Panc1 (cell line): ENCODE measurements at regions not wholly inside any gene's neighbourhood (a gene's known extent, or its start where the extent isn't known, plus 50 kb on each side); places are given as distances from the start of the nearest gene placed in this dataset.

Source experiments
- ATAC-seq: fragments of 200-7000 bp; cut with Tn5 transposase; 2 replicates; pipeline ENCODE4 v1.9.1; 2020; ENCODE audit warnings: mild to moderate bottlenecking, moderate library complexity
- BruUV-seq: library from RNA; stranded (reverse); fragments of 400-500 nt; replicated peaks from 2 replicates; lab custom pipeline; 2021; lab: Mats Ljungman, UMichigan
- CTCF ChIA-PET: fragments of 300-600 bp; sonication (Branson Sonifier 250); formaldehyde crosslinking; loops from one replicate; lab custom pipeline; 2022; ENCODE audit warnings: antibody characterized with exemption; lab: Charles Lee
- POLR2A ChIA-PET: fragments of 300-600 bp; sonication (Branson Sonifier 250); formaldehyde crosslinking; loops from one replicate; lab custom pipeline; 2022; ENCODE audit warnings: antibody characterized with exemption; lab: Charles Lee
- DNase-seq: peaks from one replicate; pipeline ENCODE4 v3.0.0-alpha.2; 2010; ENCODE audit warnings: low read depth, low spot score
- H3K27ac ChIP-seq: 2 replicates; pipeline ENCODE4 v1.5.1; 2011; ENCODE audit warnings: mild to moderate bottlenecking, low read length, inconsistent platforms
- H3K27me3 ChIP-seq: fragments of 200-500 bp; sonication (Bioruptor generic); 2 replicates; pipeline ENCODE4 v1.6.0; 2014; ENCODE audit warnings: low read length, inconsistent platforms; ENCODE audit not compliant: control insufficient read depth, insufficient read depth
- H3K36me3 ChIP-seq: fragments of 200-500 bp; sonication (Bioruptor generic); 2 replicates; pipeline ENCODE4 v1.5.1; 2014; ENCODE audit warnings: inconsistent platforms, mild to moderate bottlenecking, low read length, moderate library complexity; ENCODE audit not compliant: control insufficient read depth, insufficient read depth
- H3K4me1 ChIP-seq: 2 replicates; pipeline ENCODE4 v1.5.1; 2011; ENCODE audit warnings: inconsistent platforms, mild to moderate bottlenecking, low read length, moderate library complexity; ENCODE audit not compliant: control insufficient read depth, insufficient read depth
- H3K4me3 ChIP-seq, 2 experiments: 2 replicates each; pipeline ENCODE4 v1.5.1; 2011 to 2012; ENCODE audit warnings: low read depth in 2 of 2, low read length in 2 of 2, mild to moderate bottlenecking in 2 of 2, inconsistent platforms in 1 of 2, moderate library complexity in 1 of 2
- H3K9me3 ChIP-seq: fragments of 200-500 bp; sonication (Bioruptor generic); 2 replicates; pipeline ENCODE4 v1.5.1; 2014; ENCODE audit warnings: low read depth, mild to moderate bottlenecking, inconsistent platforms, low read length, moderate library complexity; ENCODE audit not compliant: control insufficient read depth, insufficient read depth
- POLR2AphosphoS5 ChIP-seq: IDR thresholded peaks from 2 replicates; pipeline ENCODE4 v1.6.1; 2012; ENCODE audit warnings: mild to moderate bottlenecking, low read depth, low read length, moderate library complexity
- SIN3A ChIP-seq: IDR thresholded peaks from 2 replicates; pipeline ENCODE4 v1.6.1; 2012; ENCODE audit warnings: low read depth, mild to moderate bottlenecking, low read length, moderate library complexity, borderline replicate concordance; ENCODE audit not compliant: insufficient read depth
- TCF7L2 ChIP-seq: IDR thresholded peaks from 2 replicates; pipeline ENCODE4 v1.6.1; 2011; ENCODE audit warnings: mild to moderate bottlenecking, low read depth, low read length, inconsistent platforms
- in situ Hi-C: cut with HindIII; loops from 2 replicates; pipeline ENCODE4 v1.10.0; 2016; ENCODE audit warnings: low sequenced_read_pairs, low pct_unique_long_range_greater_than_20kb
- intact Hi-C: fragments of 100-400 bp; cut with micrococcal nuclease; formaldehyde crosslinking; loops from one replicate; pipeline ENCODE4 v1.10.0; 2022; ENCODE audit not compliant: unreplicated experiment
- TF ChIP-seq, protein P1 (sequence below): fragments of 450-650 bp; IDR thresholded peaks from 2 replicates; pipeline ENCODE4 v1.5.1; 2017; ENCODE audit warnings: mild to moderate bottlenecking
- TF ChIP-seq, protein P2 (sequence below), 2 experiments: IDR thresholded peaks; 2 replicates each; pipeline ENCODE4 v1.6.1; 2011 to 2012; ENCODE audit warnings: low read depth in 2 of 2, control low read depth in 1 of 2, low read length in 1 of 2, mild to moderate bottlenecking in 1 of 2, moderate library complexity in 1 of 2; ENCODE audit not compliant: insufficient read depth in 1 of 2

DNA sequence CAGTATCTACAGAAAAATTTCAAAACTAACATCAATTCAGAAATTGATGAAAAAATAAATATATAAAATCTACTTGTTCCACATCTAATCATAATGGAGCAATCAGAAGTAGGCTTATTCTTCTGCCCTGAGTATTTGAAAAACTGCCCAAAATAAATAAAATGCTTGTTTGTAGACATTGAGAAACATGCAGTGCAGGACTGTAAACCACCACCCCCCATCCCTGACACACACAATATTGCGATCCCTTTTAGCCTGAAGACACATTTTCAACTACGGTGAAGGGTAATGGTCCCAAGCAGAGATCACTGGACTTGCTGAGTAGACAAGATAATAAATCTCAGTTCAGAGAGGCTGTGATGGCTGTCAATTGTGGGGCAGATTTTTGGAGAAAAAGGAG lies 261.5 kb downstream of the C6orf118 start:
- TF ChIP-seq, protein P1, sequence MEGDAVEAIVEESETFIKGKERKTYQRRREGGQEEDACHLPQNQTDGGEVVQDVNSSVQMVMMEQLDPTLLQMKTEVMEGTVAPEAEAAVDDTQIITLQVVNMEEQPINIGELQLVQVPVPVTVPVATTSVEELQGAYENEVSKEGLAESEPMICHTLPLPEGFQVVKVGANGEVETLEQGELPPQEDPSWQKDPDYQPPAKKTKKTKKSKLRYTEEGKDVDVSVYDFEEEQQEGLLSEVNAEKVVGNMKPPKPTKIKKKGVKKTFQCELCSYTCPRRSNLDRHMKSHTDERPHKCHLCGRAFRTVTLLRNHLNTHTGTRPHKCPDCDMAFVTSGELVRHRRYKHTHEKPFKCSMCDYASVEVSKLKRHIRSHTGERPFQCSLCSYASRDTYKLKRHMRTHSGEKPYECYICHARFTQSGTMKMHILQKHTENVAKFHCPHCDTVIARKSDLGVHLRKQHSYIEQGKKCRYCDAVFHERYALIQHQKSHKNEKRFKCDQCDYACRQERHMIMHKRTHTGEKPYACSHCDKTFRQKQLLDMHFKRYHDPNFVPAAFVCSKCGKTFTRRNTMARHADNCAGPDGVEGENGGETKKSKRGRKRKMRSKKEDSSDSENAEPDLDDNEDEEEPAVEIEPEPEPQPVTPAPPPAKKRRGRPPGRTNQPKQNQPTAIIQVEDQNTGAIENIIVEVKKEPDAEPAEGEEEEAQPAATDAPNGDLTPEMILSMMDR, result no peak
- TF ChIP-seq POLR2AphosphoS5 (no peak), SIN3A (no peak), TCF7L2 (no peak)
- TF ChIP-seq, protein P2, sequence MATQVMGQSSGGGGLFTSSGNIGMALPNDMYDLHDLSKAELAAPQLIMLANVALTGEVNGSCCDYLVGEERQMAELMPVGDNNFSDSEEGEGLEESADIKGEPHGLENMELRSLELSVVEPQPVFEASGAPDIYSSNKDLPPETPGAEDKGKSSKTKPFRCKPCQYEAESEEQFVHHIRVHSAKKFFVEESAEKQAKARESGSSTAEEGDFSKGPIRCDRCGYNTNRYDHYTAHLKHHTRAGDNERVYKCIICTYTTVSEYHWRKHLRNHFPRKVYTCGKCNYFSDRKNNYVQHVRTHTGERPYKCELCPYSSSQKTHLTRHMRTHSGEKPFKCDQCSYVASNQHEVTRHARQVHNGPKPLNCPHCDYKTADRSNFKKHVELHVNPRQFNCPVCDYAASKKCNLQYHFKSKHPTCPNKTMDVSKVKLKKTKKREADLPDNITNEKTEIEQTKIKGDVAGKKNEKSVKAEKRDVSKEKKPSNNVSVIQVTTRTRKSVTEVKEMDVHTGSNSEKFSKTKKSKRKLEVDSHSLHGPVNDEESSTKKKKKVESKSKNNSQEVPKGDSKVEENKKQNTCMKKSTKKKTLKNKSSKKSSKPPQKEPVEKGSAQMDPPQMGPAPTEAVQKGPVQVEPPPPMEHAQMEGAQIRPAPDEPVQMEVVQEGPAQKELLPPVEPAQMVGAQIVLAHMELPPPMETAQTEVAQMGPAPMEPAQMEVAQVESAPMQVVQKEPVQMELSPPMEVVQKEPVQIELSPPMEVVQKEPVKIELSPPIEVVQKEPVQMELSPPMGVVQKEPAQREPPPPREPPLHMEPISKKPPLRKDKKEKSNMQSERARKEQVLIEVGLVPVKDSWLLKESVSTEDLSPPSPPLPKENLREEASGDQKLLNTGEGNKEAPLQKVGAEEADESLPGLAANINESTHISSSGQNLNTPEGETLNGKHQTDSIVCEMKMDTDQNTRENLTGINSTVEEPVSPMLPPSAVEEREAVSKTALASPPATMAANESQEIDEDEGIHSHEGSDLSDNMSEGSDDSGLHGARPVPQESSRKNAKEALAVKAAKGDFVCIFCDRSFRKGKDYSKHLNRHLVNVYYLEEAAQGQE (IDR thresholded peaks at IDR 0.05; ENCODE audit: insufficient read depth in 1 of 2, low read depth in 2 of 2, low read length in 1 of 2), result no peak
- Histone ChIP-seq H3K4me1 (no peaks in the 10 kb centered on the region), H3K27ac (no peak overlapping the region), H3K36me3 (no peaks in the 10 kb centered on the region), H3K4me3 (no peak overlapping the region), H3K9me3 (no peaks in the 10 kb centered on the region), H3K27me3 (no peaks in the 10 kb centered on the region)
- in situ Hi-C loops, result no loop called here
- intact Hi-C loops, result no loop called here
- no TSS peak for BruUV-seq
- ATAC-seq (no peak), DNase-seq (no peak)
- POLR2A ChIA-PET, result no interaction called here
- CTCF ChIA-PET, result no interaction called here

DNA sequence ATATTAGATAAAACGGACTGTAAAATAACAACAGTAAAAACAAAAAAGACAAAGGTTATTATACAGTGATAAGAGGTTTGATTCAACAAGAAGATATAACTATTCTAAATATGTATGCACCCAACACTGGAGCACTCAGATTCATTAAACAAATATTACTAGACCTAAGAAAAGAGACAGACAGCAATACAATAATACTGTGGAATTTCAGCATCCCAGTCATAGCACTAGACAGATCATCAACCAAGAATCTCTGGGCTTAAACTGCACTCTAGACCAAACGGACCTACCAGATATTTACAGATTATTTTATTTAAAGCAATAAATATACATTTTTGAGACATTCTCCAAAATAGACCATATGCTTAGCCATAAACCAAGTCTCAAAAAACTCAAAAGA lies 263.8 kb downstream of the C6orf118 start:
- no peak for TF ChIP-seq SIN3A
- no peak for TF ChIP-seq TCF7L2
- no peak for TF ChIP-seq POLR2AphosphoS5
- TF ChIP-seq, protein P1, result no peak
- TF ChIP-seq, protein P2 (IDR thresholded peaks at IDR 0.05; ENCODE audit: insufficient read depth in 1 of 2, low read depth in 2 of 2, low read length in 1 of 2), result no peak
- no peaks in the 10 kb centered on the region for H3K36me3 ChIP-seq
- POLR2A ChIA-PET, result no interaction called here
- CTCF ChIA-PET, result no interaction called here
- H3K4me1 ChIP-seq, result no peaks in the 10 kb centered on the region
- no peaks in the 10 kb centered on the region for H3K9me3 ChIP-seq
- no peaks in the 10 kb centered on the region for H3K27me3 ChIP-seq
- intact Hi-C loops (no loop called here), in situ Hi-C loops (no loop called here)
- no peak overlapping the region for H3K27ac ChIP-seq
- DNase-seq (no peak), ATAC-seq (no peak)
- BruUV-seq, result no TSS peak
- H3K4me3 ChIP-seq, result no peak overlapping the region
